Activated naive CD4-positive, alpha-beta T cell treated with Interleukin-2 at 50 U/mL for 16 hours (primary cell): ENCODE measurements at regions not wholly inside any gene's neighbourhood (a gene's known extent, or its start where the extent isn't known, plus 50 kb on each side); places are given as distances from the start of the nearest gene placed in this dataset.

ENCODE experiments used
- DNase-seq: peaks from one replicate; pipeline ENCODE4 v3.0.0-alpha.2; 2020

- DNase-seq = no peak
Measured at GRCh38 chr16:80065541-80065940, 465.0 kb upstream of the MAF start.

GRCh38 chr16:80063713-80064069 is 463.2 kb upstream of the MAF start:
- no peak for DNase-seq

- no peak for DNase-seq
Measured at GRCh38 chr16:80063031-80063712, 462.6 kb upstream of the MAF start.

DNA sequence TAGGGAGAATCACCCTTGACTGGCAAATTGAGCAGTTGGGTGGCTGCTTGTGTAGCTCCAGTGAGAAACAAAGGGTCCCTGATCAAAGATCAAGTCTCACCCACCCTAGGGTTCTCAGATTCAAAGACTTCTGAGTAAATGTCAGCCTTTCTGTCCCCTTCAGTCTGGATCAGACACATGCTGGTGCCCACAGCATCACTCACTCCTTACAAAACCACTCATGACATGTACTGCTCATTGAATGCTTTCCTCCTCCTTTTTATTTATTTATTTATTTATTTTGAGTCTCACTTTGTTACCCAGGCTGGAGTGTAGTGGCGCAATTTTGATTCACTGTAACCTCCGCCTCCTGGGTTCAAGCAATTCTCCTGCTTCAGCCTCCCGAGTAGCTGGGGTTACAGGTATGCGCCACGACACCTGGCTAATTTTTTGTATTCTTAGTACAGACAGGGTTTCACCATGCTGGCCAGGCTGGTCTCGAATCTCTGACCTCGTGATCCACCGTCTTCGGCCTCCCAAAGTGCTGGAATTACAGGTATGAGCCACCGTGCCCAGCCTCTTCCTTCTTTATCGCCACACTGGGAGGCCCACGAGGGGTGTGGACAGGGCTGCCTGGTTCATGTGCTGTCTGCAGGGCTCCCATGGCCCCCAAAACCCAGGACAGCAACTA is 462.0 kb upstream of the MAF start:
- no peak for DNase-seq

DNA sequence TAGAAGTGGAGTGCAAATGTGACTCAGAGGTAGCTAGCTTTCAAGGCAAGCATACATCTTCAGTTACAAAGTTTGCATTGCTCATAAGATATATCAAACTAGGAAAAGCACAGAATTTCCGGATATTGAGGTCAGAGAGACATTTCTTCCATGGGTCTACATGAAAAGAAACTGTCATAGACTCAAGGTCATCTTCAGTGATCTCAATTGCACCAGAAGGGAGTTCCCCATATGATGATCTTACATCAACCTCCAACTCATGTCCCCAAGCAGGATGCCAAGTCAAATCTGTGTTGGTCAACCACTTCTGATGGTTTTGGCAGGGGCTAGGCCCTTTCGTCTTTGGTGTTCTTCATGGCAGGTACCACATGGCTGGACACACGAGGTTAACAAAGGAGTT is 459.9 kb upstream of the MAF start:
- no peak for DNase-seq

- DNase-seq = no peak
Measured at GRCh38 chr16:80059836-80060235, 459.3 kb upstream of the MAF start.

GRCh38 chr16:80058214-80058613 is 457.7 kb upstream of the MAF start:
- no peak for DNase-seq

DNA sequence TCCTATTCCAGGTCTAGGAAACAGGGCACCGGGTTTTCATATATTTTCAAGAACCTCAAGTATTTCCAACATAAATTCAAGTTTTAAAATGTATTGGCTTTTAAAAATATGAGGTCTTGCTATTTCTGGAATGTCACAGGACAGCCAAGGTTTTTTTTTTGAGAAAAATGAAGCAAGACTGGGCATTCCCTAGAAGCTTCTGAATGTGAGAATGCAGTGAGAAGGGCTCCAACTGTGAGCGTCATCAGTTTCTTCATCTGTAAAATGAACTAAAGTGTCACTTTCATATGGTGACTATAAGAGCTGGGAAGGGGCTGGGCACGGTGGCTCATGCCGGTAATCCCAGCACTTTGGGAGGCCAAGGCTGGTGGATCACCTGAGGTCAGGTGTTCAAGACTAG is 455.8 kb upstream of the MAF start:
- no peak for DNase-seq

DNA sequence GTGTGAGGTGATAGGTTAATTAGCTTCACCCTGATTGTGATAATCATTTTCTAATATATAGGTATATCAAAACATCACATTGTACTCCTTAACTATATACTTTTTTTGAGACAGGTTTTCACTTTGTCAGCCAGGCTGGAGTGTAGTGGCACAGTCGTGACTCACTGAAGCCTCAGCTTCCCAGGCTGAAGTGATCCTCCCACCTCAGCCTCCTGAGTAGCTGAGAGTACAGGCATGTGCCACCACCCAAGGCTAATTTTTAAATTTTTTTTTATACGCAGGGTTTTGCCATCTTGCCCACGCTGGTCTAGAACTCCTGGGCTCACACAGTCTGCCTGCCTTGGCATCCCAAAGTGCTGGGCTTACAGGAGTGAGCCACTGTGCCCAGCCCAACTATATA is 455.3 kb upstream of the MAF start:
- DNase-seq = no peak

DNA sequence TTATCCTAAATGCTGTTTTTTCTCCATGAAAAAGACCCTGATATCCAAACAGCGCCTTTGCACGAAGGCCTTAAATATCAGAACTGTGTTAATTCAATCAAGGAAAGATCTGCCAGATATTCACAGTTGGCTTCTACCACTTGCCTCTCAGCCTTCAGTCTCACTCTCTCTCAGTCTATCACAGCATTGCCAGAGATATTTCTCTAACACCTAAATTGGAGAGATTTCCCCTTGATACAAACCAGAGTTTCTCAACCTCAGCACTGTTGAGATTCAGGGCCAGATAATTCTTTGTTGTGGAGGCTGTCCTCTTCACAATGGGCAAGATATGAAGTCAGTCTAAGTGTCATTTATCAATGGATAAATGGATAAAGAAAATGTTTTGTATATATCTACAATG is 454.1 kb upstream of the MAF start:
- no peak for DNase-seq

- DNase-seq = no peak
Measured at GRCh38 chr16:80051040-80051439, 450.5 kb upstream of the MAF start.

- DNase-seq = no peak
Measured at GRCh38 chr16:80048250-80048649, 447.7 kb upstream of the MAF start.

DNA sequence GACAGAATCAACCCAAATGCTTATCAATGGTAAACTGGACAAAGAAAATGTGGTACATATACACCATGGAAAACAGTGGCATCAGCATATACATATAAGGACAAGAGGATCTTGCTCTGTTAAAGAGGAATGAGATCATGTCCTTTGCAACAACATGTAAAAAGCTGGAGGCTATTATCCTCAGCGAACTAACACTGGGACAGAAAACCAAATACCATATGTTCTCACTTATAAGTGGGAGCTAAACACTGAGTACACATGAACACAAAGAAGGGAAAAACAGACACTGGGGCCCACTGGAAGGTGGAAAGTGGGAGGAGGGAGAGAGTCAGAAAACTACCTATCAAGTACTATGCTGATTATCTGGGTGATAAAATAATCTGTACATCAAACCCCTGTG is 447.3 kb upstream of the MAF start:
- no peak for DNase-seq

GRCh38 chr16:80046848-80047247 is 446.3 kb upstream of the MAF start:
- DNase-seq = no peak

DNA sequence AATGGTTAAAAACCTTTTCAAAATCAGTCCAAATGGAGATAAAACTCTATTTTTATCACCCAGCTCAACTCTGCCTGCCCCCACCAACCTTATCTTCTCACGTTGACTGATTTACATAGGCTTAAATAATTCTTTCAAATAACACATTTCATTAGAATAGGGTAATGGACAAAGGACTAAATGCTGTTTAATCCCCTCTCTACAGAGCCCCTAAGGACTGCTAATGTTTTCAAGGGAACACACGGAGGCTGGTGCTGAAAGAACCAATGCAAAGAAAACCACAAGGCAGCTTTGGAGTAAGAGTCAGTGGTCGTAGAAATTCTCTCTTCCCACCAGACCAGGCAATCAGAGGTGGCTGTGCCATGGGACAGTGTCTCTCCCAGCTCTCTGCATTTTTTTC is 445.7 kb upstream of the MAF start:
- no peak for DNase-seq

- DNase-seq = no peak
Measured at GRCh38 chr16:80045861-80046260, 445.3 kb upstream of the MAF start.

DNA sequence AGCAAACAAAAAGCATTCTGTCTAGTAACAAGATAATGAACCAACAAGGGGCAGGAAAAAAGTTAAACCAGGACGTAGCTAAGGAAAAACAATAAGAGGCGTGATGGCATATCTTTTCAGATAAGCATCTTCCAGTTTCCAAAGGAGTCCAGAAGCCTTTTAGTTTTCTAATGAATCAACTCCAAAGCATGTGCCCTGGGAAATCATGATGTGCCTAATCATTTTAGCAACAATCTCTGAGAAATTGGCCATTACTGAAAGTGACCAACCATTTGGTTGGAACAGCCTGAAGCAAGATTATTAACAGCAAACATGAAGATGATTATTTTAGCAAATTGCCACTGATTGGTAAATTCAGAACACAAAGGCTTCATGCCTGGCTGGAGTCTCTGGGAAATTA is 440.9 kb upstream of the MAF start:
- no peak for DNase-seq

GRCh38 chr16:80040814-80041213 is 440.3 kb upstream of the MAF start:
- no peak for DNase-seq

DNA sequence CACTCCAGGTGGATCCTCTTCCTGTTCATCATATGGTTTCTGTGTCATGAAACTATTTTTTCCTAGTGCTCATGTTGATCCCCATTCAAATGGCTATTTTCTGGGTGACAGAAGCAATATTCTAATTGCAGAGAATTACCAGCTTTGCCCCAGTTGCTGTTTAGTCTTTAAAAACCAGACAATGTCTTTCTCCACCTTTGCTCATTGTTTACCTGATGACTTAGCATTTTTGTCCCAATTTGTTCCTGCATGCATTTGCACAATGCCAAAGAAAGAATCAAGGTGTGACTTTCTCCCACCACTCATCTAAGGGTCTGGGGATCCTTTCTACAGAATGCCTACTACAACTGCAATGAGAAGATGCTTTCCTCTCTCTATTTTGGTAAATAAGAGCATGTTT is 439.9 kb upstream of the MAF start:
- no peak for DNase-seq

DNA sequence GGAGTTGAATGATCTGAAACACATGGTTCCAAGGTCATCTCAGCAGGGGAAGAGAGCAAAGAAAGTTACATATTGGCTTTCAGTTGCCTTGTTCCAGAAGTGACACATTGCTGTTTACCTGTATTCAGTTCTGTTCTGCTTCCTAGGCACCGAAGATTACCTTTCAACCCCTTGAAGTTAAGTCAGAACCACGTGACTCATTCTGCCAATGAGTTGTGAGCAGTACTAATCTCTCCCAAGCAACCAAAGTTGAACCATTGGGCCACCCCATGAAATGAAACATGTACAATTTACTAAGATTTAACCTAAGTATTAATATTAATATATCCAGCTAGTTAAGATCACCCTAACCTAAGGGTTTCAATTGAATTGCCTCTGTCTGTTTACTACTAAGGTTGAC is 439.2 kb upstream of the MAF start:
- DNase-seq = no peak

DNA sequence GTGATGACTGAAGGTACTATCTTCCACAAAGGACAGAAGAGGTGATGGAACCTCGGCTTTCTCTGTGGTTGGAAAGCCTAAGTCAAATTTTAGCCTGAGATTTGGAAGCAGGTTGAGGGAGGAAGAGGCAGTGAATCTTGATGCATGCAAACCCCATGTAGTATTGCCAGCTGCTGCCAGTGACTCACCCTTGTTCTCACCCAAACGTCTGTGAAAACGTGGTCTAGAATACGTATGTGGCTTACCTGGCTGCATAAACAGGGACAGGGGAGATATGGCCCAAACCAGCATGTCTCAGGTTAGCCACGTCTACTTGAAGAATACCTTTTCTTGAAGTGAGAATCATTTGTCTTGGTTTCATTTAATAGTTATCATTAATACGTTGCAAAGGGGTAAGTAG is 438.0 kb upstream of the MAF start:
- DNase-seq = no peak

DNA sequence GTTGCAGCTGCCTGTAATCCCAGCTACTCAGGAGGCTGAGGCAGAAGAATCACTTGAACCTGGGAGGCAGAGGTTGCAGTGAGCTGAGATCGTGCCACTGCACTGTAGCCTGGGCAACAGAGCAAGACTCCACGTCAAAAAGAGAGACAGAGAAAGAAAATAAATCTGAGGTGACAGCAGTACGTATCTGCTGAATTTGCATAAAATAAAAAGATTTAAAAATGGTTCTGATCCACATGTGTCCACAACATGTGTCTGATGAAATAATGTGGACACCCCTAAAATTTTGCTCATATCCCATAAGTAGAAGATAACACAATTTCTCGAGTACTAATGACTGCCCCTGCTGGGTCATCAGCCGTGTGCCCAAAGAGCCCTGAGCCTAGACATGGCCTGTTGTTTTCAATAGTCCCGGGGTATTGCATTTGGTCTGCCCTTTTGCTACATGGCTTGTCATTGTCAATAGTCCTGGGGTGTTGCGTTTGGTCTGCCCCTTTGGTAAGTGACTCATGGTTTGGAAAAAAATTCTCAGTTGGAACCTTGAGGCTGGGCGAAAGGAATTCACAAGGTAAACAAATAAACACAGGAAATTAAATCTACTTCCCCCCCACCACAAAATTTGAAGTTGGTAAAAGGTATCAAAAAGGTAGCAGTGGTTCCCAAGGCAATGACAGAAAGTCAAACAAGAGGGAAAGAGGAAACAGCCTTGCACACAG is 434.6 kb upstream of the MAF start:
- DNase-seq = no peak

DNA sequence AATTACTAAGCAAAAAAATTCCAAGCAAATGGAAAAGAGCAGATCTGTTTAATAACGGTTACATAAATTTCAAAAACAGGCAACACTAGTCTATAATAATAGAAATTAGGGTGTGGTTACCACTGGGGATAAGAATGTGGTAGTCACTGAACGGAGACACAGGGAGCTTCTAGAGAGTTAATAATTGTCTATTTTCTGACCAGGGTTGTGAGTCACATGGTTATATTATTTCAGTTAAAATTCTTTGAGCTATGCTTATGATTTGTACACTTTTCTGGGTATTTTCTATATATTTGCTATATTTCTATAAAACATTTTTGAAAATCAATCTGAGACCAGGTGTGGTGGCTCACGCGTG is 433.9 kb upstream of the MAF start:
- no peak for DNase-seq

DNA sequence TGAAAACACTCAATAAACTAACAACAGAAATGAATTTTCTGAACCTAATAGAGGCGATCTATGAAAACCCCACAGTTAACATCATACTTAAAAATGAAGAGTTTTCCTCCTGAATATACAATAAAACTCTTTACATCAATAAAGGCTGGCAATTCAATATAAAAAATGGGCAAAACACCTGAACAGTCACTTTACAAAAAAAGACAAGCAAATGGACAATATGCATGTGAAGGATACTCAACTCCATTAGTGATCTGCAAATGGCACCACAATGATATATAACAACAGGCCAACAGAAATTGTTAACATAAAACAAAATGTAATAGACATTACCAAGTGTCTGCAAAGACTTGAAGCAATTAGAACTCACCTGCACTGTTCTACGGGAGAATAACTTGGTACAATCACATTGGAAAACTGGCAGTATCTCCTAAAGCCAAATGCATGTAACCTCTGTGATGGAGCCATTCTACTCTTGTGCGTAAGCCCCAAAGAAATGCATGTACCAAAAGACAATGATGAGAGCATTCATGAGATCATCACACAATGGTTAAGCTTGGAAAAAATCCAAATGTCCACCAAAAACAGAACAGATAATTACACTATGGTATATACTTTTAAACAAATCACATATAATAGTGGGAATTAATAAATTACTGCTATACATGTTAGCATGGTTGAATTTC is 433.4 kb upstream of the MAF start:
- DNase-seq = no peak
